Adrenal gland (tissue), 9 donors: ENCODE measurements at regions not wholly inside any gene's neighbourhood (a gene's known extent, or its start where the extent isn't known, plus 50 kb on each side); places are given as distances from the start of the nearest gene placed in this dataset.

ENCODE experiments used
- DNase-seq, 7 donors: peaks; one replicate each; pipeline ENCODE4 v3.0.0-alpha.2; 2019 to 2020
- H3K27ac ChIP-seq, 5 donors: fragments of 200-600 bp; sonication (generic) in 4 of 5; 1 replicate in 3 of 5; 2 replicates in 2 of 5; pipeline versions ENCODE4 v1.5.1 to v1.8.0; 2016 to 2020; ENCODE audit warnings: mild to moderate bottlenecking in 1 of 5
- H3K27me3 ChIP-seq: fragments of 200-600 bp; 2 replicates; pipeline ENCODE4 v1.8.0; 2021
- H3K36me3 ChIP-seq, 2 donors: fragments of 200-600 bp; replicated peaks in 1 of 2; 1 replicate in 1 of 2; 2 replicates in 1 of 2; pipeline versions ENCODE4 v1.5.1 to v1.8.0; 2018 to 2022
- H3K4me1 ChIP-seq, 2 donors: fragments of 200-600 bp; replicated peaks in 1 of 2; 1 replicate in 1 of 2; 2 replicates in 1 of 2; pipeline versions ENCODE4 v1.5.1 to v1.8.0; 2018 to 2021
- H3K4me3 ChIP-seq, 4 donors: fragments of 200-600 bp; sonication (generic) in 3 of 4; one replicate each; pipeline ENCODE4 v1.5.1; 2016 to 2018
- H3K9me3 ChIP-seq, 3 donors: fragments of 200-600 bp; sonication (generic) in 1 of 3; replicated peaks in 1 of 3; 1 replicate in 2 of 3; 2 replicates in 1 of 3; pipeline versions ENCODE4 v1.5.1 to v1.8.0; 2016 to 2021
- POLR2A ChIP-seq, 2 donors: fragments of 450-650 bp; IDR thresholded peaks; one replicate each; pipeline ENCODE4 v1.6.1; 2017; ENCODE audit warnings: antibody characterized with exemption in 2 of 2, mild to moderate bottlenecking in 2 of 2, moderate library complexity in 1 of 2
- WGBS, 4 donors: extraction: QIAGEN DNeasy Blood & Tissue Kit in 2 of 4; methylation state at CpG; one replicate each; pipeline versions ENCODE4 v1.1.5 to v1.1.7; 2013 to 2017; 5-methylcytosine and 5-hydroxymethylcytosine counted together
- intact Hi-C, 2 donors: fragments of 100-400 bp; cut with DNase I; formaldehyde crosslinking; loops; one replicate each; pipeline versions ENCODE4 v1.14.1 to v1.15.0; 2022 to 2023
- TF ChIP-seq, protein P1 (sequence below), 6 experiments: fragments of 450-650 bp in 4 of 6; fragments of 200-600 bp in 2 of 6; sonication (generic) in 1 of 6; IDR thresholded peaks; 1 replicate in 5 of 6; 2 replicates in 1 of 6; pipeline versions ENCODE4 v1.5.1 to v1.8.0; 2016 to 2021; ENCODE audit warnings: antibody characterized with exemption in 6 of 6, mild to moderate bottlenecking in 2 of 6, moderate library complexity in 1 of 6
- donor health status: healthy with polysubstance abuse.
- donor health status: Bipolar disorder and iron deficiency.
- donor health status: DM: yes; HTN: yes; CAD: no.
- donor health status: DM: no; HTN: no; CAD: no.
- donor health status: DM: no; HTN: no; CAD: no.

DNA sequence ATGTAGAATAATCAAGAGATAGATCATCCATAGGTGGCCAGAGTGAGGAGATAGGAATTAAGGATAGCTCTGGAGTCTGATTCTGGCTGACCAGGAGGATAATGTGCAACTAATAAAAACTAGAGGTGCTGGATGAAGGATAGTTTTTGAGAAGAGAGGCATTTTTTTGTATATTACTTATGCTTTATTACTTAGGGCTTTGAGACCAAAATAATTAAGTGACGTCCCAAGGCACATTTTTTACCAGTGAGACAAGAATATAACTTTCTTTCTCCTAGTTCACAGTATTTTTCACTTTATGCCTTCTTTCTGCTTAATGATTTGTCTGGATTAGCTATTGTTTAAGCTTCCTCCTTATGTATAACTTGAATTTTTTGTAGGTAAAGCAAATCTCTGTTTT lies 756.6 kb downstream of the TSN start:
- intact Hi-C loops: no loop called here
- 62 to 83% (median 63%) methylated on average over 1 of the region's 1 CpG for WGBS, 4 donors
- no peaks in the 10 kb centered on the region for H3K4me1 ChIP-seq
- no peaks in the 10 kb centered on the region for H3K27me3 ChIP-seq
- H3K36me3 ChIP-seq: no peaks in the 10 kb centered on the region
- TF ChIP-seq POLR2A (IDR thresholded peaks at IDR 0.05): no peak
- TF ChIP-seq, protein P1, sequence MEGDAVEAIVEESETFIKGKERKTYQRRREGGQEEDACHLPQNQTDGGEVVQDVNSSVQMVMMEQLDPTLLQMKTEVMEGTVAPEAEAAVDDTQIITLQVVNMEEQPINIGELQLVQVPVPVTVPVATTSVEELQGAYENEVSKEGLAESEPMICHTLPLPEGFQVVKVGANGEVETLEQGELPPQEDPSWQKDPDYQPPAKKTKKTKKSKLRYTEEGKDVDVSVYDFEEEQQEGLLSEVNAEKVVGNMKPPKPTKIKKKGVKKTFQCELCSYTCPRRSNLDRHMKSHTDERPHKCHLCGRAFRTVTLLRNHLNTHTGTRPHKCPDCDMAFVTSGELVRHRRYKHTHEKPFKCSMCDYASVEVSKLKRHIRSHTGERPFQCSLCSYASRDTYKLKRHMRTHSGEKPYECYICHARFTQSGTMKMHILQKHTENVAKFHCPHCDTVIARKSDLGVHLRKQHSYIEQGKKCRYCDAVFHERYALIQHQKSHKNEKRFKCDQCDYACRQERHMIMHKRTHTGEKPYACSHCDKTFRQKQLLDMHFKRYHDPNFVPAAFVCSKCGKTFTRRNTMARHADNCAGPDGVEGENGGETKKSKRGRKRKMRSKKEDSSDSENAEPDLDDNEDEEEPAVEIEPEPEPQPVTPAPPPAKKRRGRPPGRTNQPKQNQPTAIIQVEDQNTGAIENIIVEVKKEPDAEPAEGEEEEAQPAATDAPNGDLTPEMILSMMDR (IDR thresholded peaks at IDR 0.05): no peak
- no peaks in the 10 kb centered on the region for H3K9me3 ChIP-seq
- DNase-seq: no peak
- no peak overlapping the region for H3K4me3 ChIP-seq
- no peak overlapping the region for H3K27ac ChIP-seq

DNA sequence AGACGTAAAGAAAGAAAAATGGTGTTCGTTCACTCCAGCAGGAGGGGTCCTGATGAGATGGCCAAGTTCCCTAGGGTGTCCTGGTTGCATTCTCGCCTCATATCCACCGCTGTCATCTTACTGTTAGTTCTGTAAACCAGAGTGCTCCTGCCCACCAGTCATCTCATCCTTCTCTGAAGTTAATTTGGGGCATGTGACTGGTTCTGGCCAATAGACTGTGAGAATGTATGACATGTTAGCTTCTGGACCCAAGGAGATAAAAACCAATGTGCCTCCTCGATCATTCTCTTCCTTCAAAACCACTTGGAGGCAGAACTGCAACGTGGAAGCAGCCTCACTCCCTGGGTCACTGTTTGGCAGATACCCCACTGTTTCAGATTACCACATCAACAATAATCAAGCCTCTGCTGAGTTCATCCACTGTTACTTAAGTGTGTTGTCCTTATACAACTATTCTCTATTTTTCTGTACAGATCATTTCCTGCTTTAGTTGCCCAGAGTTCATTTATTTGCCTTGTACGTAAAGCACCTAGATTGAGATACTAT lies 759.1 kb downstream of the TSN start:
- no peak overlapping the region for H3K27ac ChIP-seq
- DNase-seq: no peak
- no peak overlapping the region for H3K4me3 ChIP-seq
- no peaks in the 10 kb centered on the region for H3K9me3 ChIP-seq
- H3K36me3 ChIP-seq: no peaks in the 10 kb centered on the region
- H3K27me3 ChIP-seq: no peaks in the 10 kb centered on the region
- no peak for TF ChIP-seq POLR2A (IDR thresholded peaks at IDR 0.05)
- TF ChIP-seq, protein P1 (IDR thresholded peaks at IDR 0.05): no peak
- no peaks in the 10 kb centered on the region for H3K4me1 ChIP-seq
- WGBS, 4 donors: 71 to 80% (median 77%) methylated on average over 7 of the region's 7 CpGs
- intact Hi-C loops: no loop called here

DNA sequence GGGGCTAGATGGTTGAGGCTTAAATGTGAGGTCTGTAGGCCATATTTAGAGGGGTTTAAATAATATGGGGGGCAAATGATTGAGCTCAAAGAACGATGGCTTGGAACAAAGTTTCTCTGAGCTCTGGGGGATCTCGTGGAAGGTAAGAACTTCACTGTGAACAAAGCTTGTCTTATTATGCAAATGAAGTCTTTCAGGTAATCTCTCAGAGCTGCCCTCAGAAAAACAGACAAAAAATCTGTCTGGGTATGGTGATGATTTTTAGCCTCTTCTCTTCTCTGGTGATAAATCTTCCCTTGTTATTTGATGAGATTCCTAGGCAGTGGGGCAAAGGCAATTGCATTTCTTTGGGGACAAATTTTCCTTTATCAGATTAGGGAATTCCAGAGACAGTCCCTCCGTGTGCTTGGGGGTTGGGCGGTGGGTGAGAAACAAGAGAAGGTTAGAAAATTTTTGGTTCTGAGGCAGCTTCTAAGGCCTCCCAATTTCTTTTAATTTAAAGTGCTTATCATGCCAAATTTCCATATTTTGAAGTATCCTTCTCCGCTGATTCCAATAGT lies 760.4 kb downstream of the TSN start:
- no peak for TF ChIP-seq POLR2A (IDR thresholded peaks at IDR 0.05)
- TF ChIP-seq, protein P1 (IDR thresholded peaks at IDR 0.05): no peak
- no peak overlapping the region for H3K4me3 ChIP-seq
- no peak for DNase-seq
- H3K27me3 ChIP-seq: no peaks in the 10 kb centered on the region
- H3K9me3 ChIP-seq: no peaks in the 10 kb centered on the region
- H3K4me1 ChIP-seq: no peaks in the 10 kb centered on the region
- 63 to 72% (median 64%) methylated on average over 5 of the region's 5 CpGs for WGBS, 4 donors
- H3K36me3 ChIP-seq: no peaks in the 10 kb centered on the region
- H3K27ac ChIP-seq: no peak overlapping the region
- intact Hi-C loops: no loop called here

DNA sequence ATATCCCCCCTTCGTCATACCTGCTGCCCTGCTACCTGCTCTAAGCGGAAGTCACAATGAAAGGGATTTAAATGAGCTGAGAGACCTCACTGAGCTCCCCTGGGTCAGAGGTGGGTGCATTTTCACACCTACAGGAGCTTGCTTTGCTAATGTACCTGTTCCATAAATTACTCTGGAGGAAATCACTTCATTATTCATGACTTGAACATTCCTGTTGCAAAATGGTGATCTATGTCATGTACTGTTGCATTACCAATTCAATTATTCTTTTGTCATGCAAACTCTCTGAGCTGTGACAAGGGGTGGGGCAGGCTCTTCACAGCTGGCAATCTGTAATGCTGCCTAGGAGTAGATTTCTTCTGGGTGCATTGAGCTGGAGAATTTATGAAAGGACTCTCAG lies 761.3 kb downstream of the TSN start:
- Histone ChIP-seq H3K27ac (no peak overlapping the region), H3K4me3 (no peak overlapping the region), H3K9me3 (no peaks in the 10 kb centered on the region), H3K36me3 (no peaks in the 10 kb centered on the region), H3K27me3 (no peaks in the 10 kb centered on the region), H3K4me1 (no peaks in the 10 kb centered on the region)
- WGBS, 4 donors: 62 to 78% (median 73%) methylated on average over 2 of the region's 2 CpGs
- no peak for DNase-seq
- TF ChIP-seq, protein P1 (IDR thresholded peaks at IDR 0.05): no peak
- TF ChIP-seq POLR2A (IDR thresholded peaks at IDR 0.05): no peak
- intact Hi-C loops: no loop called here
